Upper lobe of left lung (tissue), 4 donors: ENCODE measurements at regions not wholly inside any gene's neighbourhood (a gene's known extent, or its start where the extent isn't known, plus 50 kb on each side); places are given as distances from the start of the nearest gene placed in this dataset.

Experiments used
- EP300 ChIP-seq, 4 donors: sonication (generic); formaldehyde crosslinking; IDR thresholded peaks; one replicate each; pipeline ENCODE4 v1.5.1; 2017; ENCODE audit warnings: antibody characterized with exemption in 4 of 4, control low read depth in 2 of 4
- POLR2A ChIP-seq, 4 donors: fragments of 450-650 bp; IDR thresholded peaks; one replicate each; pipeline ENCODE4 v1.5.1; 2016 to 2017; ENCODE audit warnings: antibody characterized with exemption in 4 of 4, mild to moderate bottlenecking in 2 of 4
- POLR2AphosphoS5 ChIP-seq, 2 donors: sonication (generic); formaldehyde crosslinking; IDR thresholded peaks; one replicate each; pipeline ENCODE4 v1.5.1; 2017; ENCODE audit warnings: antibody characterized with exemption in 2 of 2
- TF ChIP-seq, protein P1 (sequence below), 6 experiments: fragments of 450-650 bp in 4 of 6; fragments of 200-600 bp in 2 of 6; sonication (generic) in 2 of 6; IDR thresholded peaks; one replicate each; pipeline ENCODE4 v1.5.1; 2016 to 2019; ENCODE audit warnings: antibody characterized with exemption in 6 of 6

DNA sequence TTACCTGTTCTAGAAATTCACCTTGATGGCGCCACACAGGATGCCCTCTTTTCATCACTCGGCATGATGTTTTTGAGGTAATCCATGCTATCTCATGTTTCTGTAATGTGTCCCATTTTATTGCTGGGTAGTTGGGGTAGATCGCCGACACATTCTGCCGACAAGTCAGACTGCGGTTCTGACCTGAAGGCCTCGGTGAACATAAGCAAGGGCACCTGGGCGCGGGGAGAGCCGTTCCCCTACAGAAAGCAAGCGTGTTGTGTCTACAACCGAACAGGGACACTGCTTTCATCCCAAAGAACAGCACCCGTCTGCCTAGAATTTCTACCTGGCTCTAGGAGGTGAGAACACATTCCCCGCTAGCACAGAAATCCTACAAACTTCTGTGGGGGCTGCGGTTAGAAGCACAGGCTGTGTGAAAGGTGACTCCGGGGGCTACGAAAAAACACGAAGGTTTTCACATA is 149.2 kb downstream of the PPIAL4G start:
- TF ChIP-seq, protein P1, sequence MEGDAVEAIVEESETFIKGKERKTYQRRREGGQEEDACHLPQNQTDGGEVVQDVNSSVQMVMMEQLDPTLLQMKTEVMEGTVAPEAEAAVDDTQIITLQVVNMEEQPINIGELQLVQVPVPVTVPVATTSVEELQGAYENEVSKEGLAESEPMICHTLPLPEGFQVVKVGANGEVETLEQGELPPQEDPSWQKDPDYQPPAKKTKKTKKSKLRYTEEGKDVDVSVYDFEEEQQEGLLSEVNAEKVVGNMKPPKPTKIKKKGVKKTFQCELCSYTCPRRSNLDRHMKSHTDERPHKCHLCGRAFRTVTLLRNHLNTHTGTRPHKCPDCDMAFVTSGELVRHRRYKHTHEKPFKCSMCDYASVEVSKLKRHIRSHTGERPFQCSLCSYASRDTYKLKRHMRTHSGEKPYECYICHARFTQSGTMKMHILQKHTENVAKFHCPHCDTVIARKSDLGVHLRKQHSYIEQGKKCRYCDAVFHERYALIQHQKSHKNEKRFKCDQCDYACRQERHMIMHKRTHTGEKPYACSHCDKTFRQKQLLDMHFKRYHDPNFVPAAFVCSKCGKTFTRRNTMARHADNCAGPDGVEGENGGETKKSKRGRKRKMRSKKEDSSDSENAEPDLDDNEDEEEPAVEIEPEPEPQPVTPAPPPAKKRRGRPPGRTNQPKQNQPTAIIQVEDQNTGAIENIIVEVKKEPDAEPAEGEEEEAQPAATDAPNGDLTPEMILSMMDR (IDR thresholded peaks at IDR 0.05) = no peak
- TF ChIP-seq POLR2AphosphoS5 (IDR thresholded peaks at IDR 0.05) = no peak
- no peak for TF ChIP-seq EP300 (IDR thresholded peaks at IDR 0.05)
- no peak for TF ChIP-seq POLR2A (IDR thresholded peaks at IDR 0.05)
